Left hindlimb (tissue), 1 donor: ENCODE measurements at regions not wholly inside any gene's neighbourhood (a gene's known extent, or its start where the extent isn't known, plus 50 kb on each side); places are given as distances from the start of the nearest gene placed in this dataset.
"Not testable (repeated sequence)": the region's sequence is repeated elsewhere in the genome, so short reads cannot be mapped to it uniquely, and the experiment has no call there.

ENCODE experiments used
- DNase-seq: peaks from one replicate; pipeline ENCODE4 v3.0.0-alpha.2; 2018

DNA sequence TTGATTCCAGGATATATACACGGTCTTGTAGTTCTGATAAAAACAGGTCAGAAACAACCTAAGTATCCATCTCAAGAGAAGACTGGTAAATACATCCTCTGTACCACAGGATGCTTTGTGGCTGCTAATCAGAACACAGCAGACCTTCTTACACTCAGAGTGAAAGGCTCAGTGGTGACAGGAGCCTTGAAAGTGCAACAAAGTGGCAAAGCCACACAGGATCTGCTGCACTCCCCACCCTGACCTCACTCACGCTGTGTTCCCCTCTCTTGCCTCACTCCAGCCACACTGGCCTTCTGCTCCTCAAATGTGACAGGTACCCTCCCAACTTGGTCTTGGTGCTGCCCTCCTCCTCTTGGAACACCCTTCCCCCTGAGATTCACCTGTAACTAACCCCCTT is 98.1 kb upstream of the GRIP1 start:
- no peak for DNase-seq

- no peak for DNase-seq
These were observed 100.6 kb upstream of the GRIP1 start for GRCh38 chr12:66779466-66779865.

DNA sequence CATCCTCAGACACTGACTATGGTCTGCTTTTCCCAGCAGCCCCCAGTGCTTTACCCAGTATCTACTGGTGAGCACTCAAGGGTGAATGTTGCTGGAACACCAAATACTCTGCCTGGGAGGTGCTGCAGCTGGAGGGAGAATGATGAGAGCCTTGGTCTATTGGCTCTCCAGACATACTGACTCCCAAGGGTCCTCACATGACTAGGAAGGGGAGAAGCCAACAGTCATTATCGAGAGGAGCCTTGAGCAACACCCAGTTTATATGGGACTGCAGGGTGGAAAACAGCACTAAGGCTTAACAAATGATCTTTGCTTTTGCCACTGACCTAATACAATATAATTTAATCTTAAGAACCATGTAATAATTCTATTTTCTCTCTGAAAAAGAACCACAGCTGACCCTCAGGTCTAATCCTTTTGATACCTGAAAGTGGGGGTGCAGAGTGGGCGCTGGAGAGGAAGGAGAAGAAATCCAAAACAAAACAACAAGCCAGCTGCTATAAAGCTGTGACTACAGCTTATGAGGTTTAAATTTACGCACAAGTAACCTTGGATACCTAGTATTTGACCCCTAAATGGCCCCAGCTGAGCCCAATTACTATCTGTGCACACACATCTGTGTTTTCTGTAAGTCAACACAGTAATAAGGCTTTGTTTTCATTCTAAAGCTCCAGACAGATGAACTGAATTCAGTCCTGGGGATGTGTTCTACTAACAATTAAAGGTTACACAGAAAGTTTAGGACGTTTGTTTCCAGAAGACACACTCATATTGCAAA is 107.8 kb upstream of the GRIP1 start:
- DNase-seq: no peak

- no peak for DNase-seq
These were observed 120.7 kb upstream of the GRIP1 start for GRCh38 chr12:66799551-66799950.

DNA sequence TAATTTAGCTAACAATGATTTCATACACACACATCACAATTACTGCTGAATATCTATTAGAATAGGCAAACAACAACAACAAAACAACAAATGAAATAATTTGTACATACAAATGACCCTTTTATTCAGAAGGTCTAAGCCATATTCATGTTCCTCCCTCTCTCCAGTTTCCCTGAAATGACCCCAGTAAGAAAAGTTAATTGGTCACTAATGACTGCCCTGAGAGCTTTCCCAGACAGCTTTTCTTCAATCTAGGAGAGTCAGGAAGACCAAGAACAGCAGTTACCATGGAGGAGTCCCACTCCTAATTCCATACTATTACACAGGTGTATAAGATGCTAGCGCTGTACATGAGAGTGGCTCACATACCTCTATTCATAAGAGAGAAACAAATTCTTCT is 121.2 kb upstream of the GRIP1 start:
- DNase-seq: no peak

DNA sequence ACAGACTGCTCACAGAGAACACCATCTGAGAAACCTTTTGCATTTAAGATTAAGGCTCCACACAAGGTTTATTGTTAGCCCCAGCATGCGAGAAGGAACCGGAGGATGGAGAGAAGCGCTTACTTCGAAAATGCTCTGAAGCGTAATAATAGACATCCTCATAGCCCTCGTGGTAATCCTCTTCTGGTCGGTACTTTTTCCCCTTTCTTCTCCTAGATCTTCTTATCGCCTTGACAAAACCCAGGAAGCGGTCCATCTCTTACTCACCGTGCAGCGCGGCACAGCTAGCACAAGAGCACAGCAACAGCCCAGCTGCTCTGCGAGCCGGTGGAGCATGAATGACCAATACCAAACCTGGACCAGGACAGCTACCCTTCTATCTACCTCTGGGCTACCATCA is 125.1 kb upstream of the GRIP1 start:
- no peak for DNase-seq

- no peak for DNase-seq
These were observed 125.7 kb upstream of the GRIP1 start for GRCh38 chr12:66804563-66804974.

DNA sequence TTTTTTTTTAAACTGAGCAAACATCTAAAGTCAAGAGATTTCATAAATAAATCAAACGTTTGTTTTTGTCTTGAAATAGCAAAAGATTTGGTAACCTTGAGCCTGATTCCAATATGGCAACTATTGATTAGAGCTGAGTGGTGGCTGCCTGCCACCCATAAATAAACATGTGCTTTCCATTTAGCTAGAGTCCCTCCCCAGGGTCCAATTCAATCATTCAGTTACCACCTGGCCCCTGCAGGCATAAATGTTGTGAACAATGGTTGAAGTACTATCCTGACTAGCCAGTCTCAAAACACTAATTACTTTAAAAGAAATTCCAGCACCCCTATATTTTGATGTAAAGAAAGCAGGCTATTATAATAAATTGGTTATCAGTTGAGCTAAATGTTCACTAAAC is 129.7 kb upstream of the GRIP1 start:
- DNase-seq: no peak

- no peak for DNase-seq
These were observed 134.4 kb upstream of the GRIP1 start for GRCh38 chr12:66813137-66813892.

GRCh38 chr12:66819587-66819986 is 140.7 kb upstream of the GRIP1 start:
- no peak for DNase-seq

DNA sequence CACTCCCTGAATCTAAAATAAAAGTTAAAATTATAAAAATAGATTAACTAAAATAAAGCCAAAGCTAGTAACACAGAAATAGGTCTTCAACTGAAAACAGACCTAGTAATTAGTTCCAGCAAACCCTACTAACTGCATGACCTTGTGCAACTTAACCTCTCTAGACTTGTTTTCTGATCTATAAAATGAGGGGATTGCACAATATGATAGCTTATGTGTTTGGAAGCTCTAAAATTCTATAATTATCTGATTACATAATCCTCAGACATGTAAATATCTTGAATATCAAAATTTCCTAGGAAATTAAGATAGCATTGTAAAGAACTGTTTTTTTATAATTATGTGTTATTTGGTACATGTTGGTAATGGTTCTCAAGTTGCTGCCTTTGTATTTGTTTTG is 144.1 kb upstream of the GRIP1 start:
- no peak for DNase-seq

- no peak for DNase-seq
These were observed 145.1 kb upstream of the GRIP1 start for GRCh38 chr12:66823857-66824570.

DNA sequence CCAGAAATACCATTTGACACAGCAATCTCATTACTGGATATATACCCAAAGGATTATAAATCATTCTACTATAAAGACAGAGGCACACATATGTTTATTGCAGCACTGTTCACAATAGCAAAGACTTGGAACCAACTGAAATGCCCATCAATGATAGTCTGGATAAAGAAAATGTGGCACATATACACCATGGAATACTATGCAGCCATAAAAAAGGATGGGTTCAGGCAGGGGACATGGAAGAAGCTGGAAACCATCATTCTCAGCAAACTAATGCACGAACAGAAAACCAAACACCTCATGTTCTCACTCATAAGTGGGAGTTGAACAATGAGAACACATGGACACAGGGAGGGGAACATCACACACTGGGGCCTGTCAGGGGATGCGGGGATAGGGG is 147.0 kb upstream of the GRIP1 start:
- DNase-seq: not testable (repeated sequence)

- no peak for DNase-seq
These were observed 150.9 kb upstream of the GRIP1 start for GRCh38 chr12:66829660-66830325.

GRCh38 chr12:66831495-66831894 is 152.6 kb upstream of the GRIP1 start:
- DNase-seq: no peak

GRCh38 chr12:66832997-66833396 is 154.1 kb upstream of the GRIP1 start:
- no peak for DNase-seq

DNA sequence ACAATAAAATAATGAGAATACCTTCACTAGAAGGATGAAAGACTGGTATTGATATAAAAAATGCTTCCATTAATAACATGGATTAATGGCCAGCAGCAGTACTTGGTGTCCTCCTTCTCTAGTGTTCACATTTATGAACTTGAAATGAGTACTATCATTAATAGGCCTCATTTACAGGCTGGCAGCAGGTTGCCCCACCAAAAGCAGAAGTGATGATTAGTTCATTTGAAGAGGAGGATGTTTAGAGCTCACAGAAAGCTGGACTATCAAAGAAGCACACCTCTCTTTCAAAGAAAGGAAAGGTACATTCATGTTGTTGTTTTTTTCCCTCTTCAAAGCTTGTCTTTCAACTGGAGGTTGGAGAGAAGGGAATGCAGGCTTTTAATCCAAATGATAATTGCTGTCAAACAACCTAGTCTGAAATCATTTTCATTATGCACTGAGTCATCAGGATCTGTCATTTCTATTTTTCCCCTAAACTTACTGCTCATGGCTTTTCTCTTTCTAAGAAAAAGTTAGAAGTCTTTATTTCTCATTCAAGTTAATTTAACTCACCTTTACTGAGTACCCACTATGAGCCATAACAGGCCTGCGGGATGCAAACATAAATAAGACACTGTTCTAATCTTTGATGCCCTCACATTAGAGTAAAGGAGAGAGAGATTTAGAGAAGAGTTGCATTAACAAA is 157.9 kb upstream of the GRIP1 start:
- DNase-seq: no peak

- no peak for DNase-seq
These were observed 158.4 kb upstream of the GRIP1 start for GRCh38 chr12:66837311-66837627.

- DNase-seq: no peak
These were observed 159.5 kb upstream of the GRIP1 start for GRCh38 chr12:66838366-66838765.

GRCh38 chr12:66848967-66849366 is 170.1 kb upstream of the GRIP1 start:
- DNase-seq: no peak

- no peak for DNase-seq
These were observed 172.3 kb upstream of the GRIP1 start for GRCh38 chr12:66851134-66851533.

DNA sequence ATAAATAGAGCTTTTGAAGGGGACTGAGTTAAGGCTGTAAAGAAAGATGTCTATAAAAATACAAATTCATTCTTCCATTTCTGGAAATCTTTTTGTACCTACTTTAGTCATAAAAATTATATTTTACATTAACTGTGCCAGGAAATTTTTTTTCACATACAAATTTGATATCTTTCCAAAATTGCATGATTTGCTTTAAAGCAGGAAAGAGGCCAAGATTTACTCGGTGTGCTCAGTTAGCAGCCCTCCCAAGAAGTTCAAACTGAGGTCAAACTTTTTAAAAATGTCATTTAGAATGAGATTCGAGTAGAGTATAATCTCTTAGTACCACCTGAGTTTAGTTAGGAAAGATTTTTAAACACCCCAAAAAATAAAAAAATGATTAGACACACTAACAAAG is 173.2 kb upstream of the GRIP1 start:
- no peak for DNase-seq

DNA sequence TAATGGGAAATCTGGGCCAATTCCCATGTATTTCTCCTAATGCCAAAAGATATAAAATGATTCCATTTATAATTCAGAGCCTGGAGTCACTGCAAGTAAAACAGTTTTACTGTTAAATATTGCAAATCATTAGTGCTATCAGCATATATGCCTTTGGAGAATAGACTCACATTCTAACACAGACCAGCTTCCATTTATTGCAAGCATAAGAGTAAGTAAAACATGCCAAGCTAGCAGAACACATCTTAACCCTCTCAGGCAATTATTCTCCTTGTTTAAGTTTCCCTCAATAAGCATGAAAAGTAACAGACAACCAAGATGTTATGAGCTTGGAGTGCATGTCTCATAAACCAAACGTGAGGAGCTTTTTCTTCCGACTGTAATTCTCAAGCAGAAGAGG is 173.9 kb upstream of the GRIP1 start:
- DNase-seq: no peak
